ENCODE measurements at regions not wholly inside any gene's neighbourhood (a gene's known extent, or its start where the extent isn't known, plus 50 kb on each side); places are given as distances from the start of the nearest gene placed in this dataset.

- no peak for ATAC-seq (ENCODE audit: insufficient read depth, low FRiP score)
These were observed 248.3 kb downstream of the PHF14 start for GRCh38 chr7:11221984-11222383.

DNA sequence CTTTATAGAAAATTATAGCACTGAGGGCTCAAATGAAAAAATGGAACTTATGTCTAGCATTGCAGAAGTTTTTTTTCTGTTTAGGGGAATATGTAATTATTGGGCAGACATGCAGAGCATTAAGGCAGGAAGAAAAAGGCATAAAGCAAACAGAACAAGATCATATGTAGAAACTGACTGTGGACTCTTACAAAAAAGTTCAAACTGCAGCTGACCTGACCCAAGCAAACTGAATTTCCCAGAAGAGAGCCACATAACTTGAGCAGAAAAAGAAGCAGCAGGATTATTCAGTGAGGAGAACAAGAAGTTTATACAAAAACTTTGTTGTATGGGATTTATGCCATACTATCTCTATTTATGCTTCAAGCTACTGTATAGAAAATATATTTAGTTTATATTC lies 250.9 kb downstream of the PHF14 start:
- ATAC-seq (ENCODE audit: insufficient read depth, low FRiP score) = no peak
- H3K27ac ChIP-seq (ENCODE audit: low read depth in 1 of 2, low read length in 1 of 2) = no peak overlapping the region
- peaks cover 0 to 24% (median 3%) of the 10 kb centered on the region in 5 donors for H3K4me1 ChIP-seq (ENCODE audit: control insufficient read depth in 5 of 5, insufficient read depth in 5 of 5, low read length in 5 of 5)
- H3K4me3 ChIP-seq = no peak overlapping the region
- no peaks in the 10 kb centered on the region for H3K36me3 ChIP-seq (ENCODE audit: control insufficient read depth in 4 of 4, insufficient read depth in 4 of 4, low read length in 4 of 4)
- TF ChIP-seq, protein P1, sequence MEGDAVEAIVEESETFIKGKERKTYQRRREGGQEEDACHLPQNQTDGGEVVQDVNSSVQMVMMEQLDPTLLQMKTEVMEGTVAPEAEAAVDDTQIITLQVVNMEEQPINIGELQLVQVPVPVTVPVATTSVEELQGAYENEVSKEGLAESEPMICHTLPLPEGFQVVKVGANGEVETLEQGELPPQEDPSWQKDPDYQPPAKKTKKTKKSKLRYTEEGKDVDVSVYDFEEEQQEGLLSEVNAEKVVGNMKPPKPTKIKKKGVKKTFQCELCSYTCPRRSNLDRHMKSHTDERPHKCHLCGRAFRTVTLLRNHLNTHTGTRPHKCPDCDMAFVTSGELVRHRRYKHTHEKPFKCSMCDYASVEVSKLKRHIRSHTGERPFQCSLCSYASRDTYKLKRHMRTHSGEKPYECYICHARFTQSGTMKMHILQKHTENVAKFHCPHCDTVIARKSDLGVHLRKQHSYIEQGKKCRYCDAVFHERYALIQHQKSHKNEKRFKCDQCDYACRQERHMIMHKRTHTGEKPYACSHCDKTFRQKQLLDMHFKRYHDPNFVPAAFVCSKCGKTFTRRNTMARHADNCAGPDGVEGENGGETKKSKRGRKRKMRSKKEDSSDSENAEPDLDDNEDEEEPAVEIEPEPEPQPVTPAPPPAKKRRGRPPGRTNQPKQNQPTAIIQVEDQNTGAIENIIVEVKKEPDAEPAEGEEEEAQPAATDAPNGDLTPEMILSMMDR (IDR thresholded peaks at IDR 0.05; ENCODE audit: control extremely low read depth, extremely low read depth) = no peak
- H3K9ac ChIP-seq (ENCODE audit: insufficient read depth in 1 of 2, low read length in 2 of 2) = no peak overlapping the region
- no peak for DNase-seq
- H3K9me3 ChIP-seq (ENCODE audit: control insufficient read depth in 4 of 4, insufficient read depth in 3 of 4, low read length in 3 of 4) = peaks cover 0 to 2% (median 0%) of the 10 kb centered on the region in 4 donors
- no peaks in the 10 kb centered on the region for H3K27me3 ChIP-seq (ENCODE audit: control insufficient read depth in 3 of 3, insufficient read depth in 3 of 3, low read length in 2 of 3)

More at GRCh38 chr7:11221984-11222383, 248.3 kb downstream of the PHF14 start:
- Histone ChIP-seq H3K9me3 (ENCODE audit: control insufficient read depth in 4 of 4, insufficient read depth in 3 of 4, low read length in 3 of 4) (peaks cover 0 to 2% (median 0%) of the 10 kb centered on the region in 4 donors), H3K36me3 (ENCODE audit: control insufficient read depth in 4 of 4, insufficient read depth in 4 of 4, low read length in 4 of 4) (no peaks in the 10 kb centered on the region), H3K9ac (ENCODE audit: insufficient read depth in 1 of 2, low read length in 2 of 2) (no peak overlapping the region), H3K4me3 (no peak overlapping the region), H3K27me3 (ENCODE audit: control insufficient read depth in 3 of 3, insufficient read depth in 3 of 3, low read length in 2 of 3) (no peaks in the 10 kb centered on the region), H3K4me1 (ENCODE audit: control insufficient read depth in 5 of 5, insufficient read depth in 5 of 5, low read length in 5 of 5) (peaks cover 0 to 5% (median 0%) of the 10 kb centered on the region in 5 donors), H3K27ac (ENCODE audit: low read depth in 1 of 2, low read length in 1 of 2) (no peak overlapping the region)
- WGBS, 2 donors = 32 to 52% methylated on average over 6 of the region's 6 CpGs
- TF ChIP-seq, protein P1 (IDR thresholded peaks at IDR 0.05; ENCODE audit: control extremely low read depth, extremely low read depth) = no peak
- no peak for DNase-seq

GRCh38 chr7:11228515-11228914 lies 254.8 kb downstream of the PHF14 start:
- Histone ChIP-seq H3K36me3 (ENCODE audit: control insufficient read depth in 4 of 4, insufficient read depth in 4 of 4, low read length in 4 of 4) (no peaks in the 10 kb centered on the region), H3K27me3 (ENCODE audit: control insufficient read depth in 3 of 3, insufficient read depth in 3 of 3, low read length in 2 of 3) (no peaks in the 10 kb centered on the region), H3K9me3 (ENCODE audit: control insufficient read depth in 4 of 4, insufficient read depth in 3 of 4, low read length in 3 of 4) (peaks cover 0 to 2% (median 0%) of the 10 kb centered on the region in 4 donors), H3K27ac (ENCODE audit: low read depth in 1 of 2, low read length in 1 of 2) (no peak overlapping the region), H3K9ac (ENCODE audit: insufficient read depth in 1 of 2, low read length in 2 of 2) (no peak overlapping the region), H3K4me1 (ENCODE audit: control insufficient read depth in 5 of 5, insufficient read depth in 5 of 5, low read length in 5 of 5) (peaks cover 0 to 30% (median 3%) of the 10 kb centered on the region in 5 donors), H3K4me3 (no peak overlapping the region)
- TF ChIP-seq, protein P1 (IDR thresholded peaks at IDR 0.05; ENCODE audit: control extremely low read depth, extremely low read depth) = no peak
- ATAC-seq (ENCODE audit: insufficient read depth, low FRiP score) = no peak
- WGBS, 2 donors = 27 to 56% methylated on average over 2 of the region's 2 CpGs
- DNase-seq = peak; percentile 74 to 85 (median 84)

- WGBS, 2 donors = 46 to 70% methylated on average over 1 of the region's 1 CpG
- Histone ChIP-seq H3K27ac (ENCODE audit: low read depth in 1 of 2, low read length in 1 of 2) (no peak overlapping the region), H3K36me3 (ENCODE audit: control insufficient read depth in 4 of 4, insufficient read depth in 4 of 4, low read length in 4 of 4) (no peaks in the 10 kb centered on the region), H3K27me3 (ENCODE audit: control insufficient read depth in 3 of 3, insufficient read depth in 3 of 3, low read length in 2 of 3) (no peaks in the 10 kb centered on the region), H3K4me3 (no peak overlapping the region), H3K9ac (ENCODE audit: insufficient read depth in 1 of 2, low read length in 2 of 2) (no peak overlapping the region), H3K4me1 (ENCODE audit: control insufficient read depth in 5 of 5, insufficient read depth in 5 of 5, low read length in 5 of 5) (peaks cover 0 to 32% (median 7%) of the 10 kb centered on the region in 5 donors), H3K9me3 (ENCODE audit: control insufficient read depth in 4 of 4, insufficient read depth in 3 of 4, low read length in 3 of 4) (no peaks in the 10 kb centered on the region)
- ATAC-seq (ENCODE audit: insufficient read depth, low FRiP score) = no peak
- TF ChIP-seq, protein P1 (IDR thresholded peaks at IDR 0.05; ENCODE audit: control extremely low read depth, extremely low read depth) = no peak
- DNase-seq = no peak
These were observed 257.5 kb downstream of the PHF14 start for GRCh38 chr7:11231190-11231589.

All from lung (tissue), 11 donors.